Coronary artery (tissue), 2 donors: ENCODE measurements at regions not wholly inside any gene's neighbourhood (a gene's known extent, or its start where the extent isn't known, plus 50 kb on each side); places are given as distances from the start of the nearest gene placed in this dataset.

Experiments used
- DNase-seq: peaks from one replicate; pipeline ENCODE4 v3.0.0-alpha.2; 2017; ENCODE audit warnings: low spot score
- H3K27ac ChIP-seq, 2 donors: fragments of 200-600 bp; sonication (generic); one replicate each; pipeline ENCODE4 v1.5.1; 2016 to 2019
- H3K4me3 ChIP-seq: fragments of 200-600 bp; sonication (generic); 2 replicates; pipeline ENCODE4 v1.5.1; 2016; ENCODE audit warnings: mild to moderate bottlenecking, moderate library complexity
- CTCF ChIP-seq: fragments of 200-600 bp; sonication (generic); IDR thresholded peaks from one replicate; pipeline ENCODE4 v1.5.1; 2019; ENCODE audit warnings: antibody characterized with exemption

GRCh38 chr9:126128494-126129142 is 198.0 kb upstream of the MVB12B start:
- no peak for TF ChIP-seq CTCF
- Histone ChIP-seq H3K4me3 (no peak overlapping the region), H3K27ac (no peak overlapping the region)
- DNase-seq, result peak; percentile 50

- Histone ChIP-seq H3K4me3 (no peak overlapping the region), H3K27ac (no peak overlapping the region)
- peak; percentile 36 for DNase-seq
- no peak for TF ChIP-seq CTCF
These were observed 195.3 kb upstream of the MVB12B start for GRCh38 chr9:126131066-126132010.

GRCh38 chr9:126132746-126133145 is 193.9 kb upstream of the MVB12B start:
- H3K4me3 ChIP-seq, result no peak overlapping the region
- TF ChIP-seq CTCF, result no peak
- H3K27ac ChIP-seq, result no peak overlapping the region
- DNase-seq, result no peak

GRCh38 chr9:126144196-126144595 is 182.4 kb upstream of the MVB12B start:
- H3K4me3 ChIP-seq, result no peak overlapping the region
- DNase-seq, result no peak
- no peak for TF ChIP-seq CTCF
- H3K27ac ChIP-seq, result no peak overlapping the region

GRCh38 chr9:126144603-126145456 is 181.8 kb upstream of the MVB12B start:
- DNase-seq, result peak; percentile 21

GRCh38 chr9:126145887-126146253 is 180.8 kb upstream of the MVB12B start:
- H3K4me3 ChIP-seq, result no peak overlapping the region
- no peak for TF ChIP-seq CTCF
- H3K27ac ChIP-seq, result no peak overlapping the region
- no peak for DNase-seq

More at GRCh38 chr9:126144603-126145456, 181.8 kb upstream of the MVB12B start:
- Histone ChIP-seq H3K4me3 (no peak overlapping the region), H3K27ac (no peak overlapping the region)
- no peak for TF ChIP-seq CTCF
